ENCODE measurements at regions not wholly inside any gene's neighbourhood (a gene's known extent, or its start where the extent isn't known, plus 50 kb on each side); places are given as distances from the start of the nearest gene placed in this dataset.

- DNase-seq: no peak
- no peak overlapping the region for H3K4me3 ChIP-seq (ENCODE audit: low read depth, low read length)
- peaks cover 6% of the 10 kb centered on the region for H3K27me3 Mint-ChIP-seq (ENCODE audit: insufficient read depth, unreplicated experiment)
- BruUV-seq (replicated peaks): no TSS peak
- H3K36me3 Mint-ChIP-seq (ENCODE audit: insufficient read depth, unreplicated experiment): no peaks in the 10 kb centered on the region
- intact Hi-C loops (cut with micrococcal nuclease; ENCODE audit: unreplicated experiment): no loop called here
- TF ChIP-seq CTCF (IDR thresholded peaks at IDR 0.05; ENCODE audit: insufficient read depth in 1 of 2, low read depth in 1 of 2, low read length in 1 of 2, severe bottlenecking in 1 of 2, unreplicated experiment in 1 of 2): no peak
- no peaks in the 10 kb centered on the region for H3K4me1 ChIP-seq
- no peaks in the 10 kb centered on the region for H3K36me3 ChIP-seq (ENCODE audit: control insufficient read depth, insufficient read depth, low read length)
- no peaks in the 10 kb centered on the region for H3K27me3 ChIP-seq (replicated peaks; ENCODE audit: control insufficient read depth, insufficient read depth, low read length)
- ChIA-PET POLR2A (no interaction called here), CTCF (no interaction called here)
- no peak overlapping the region for H3K27ac Mint-ChIP-seq (ENCODE audit: unreplicated experiment)
- no peak overlapping the region for H3K4me3 Mint-ChIP-seq (ENCODE audit: unreplicated experiment)
- H3K4me1 Mint-ChIP-seq (ENCODE audit: low read depth, unreplicated experiment): no peaks in the 10 kb centered on the region
- no peaks in the 10 kb centered on the region for H3K9me3 Mint-ChIP-seq (ENCODE audit: unreplicated experiment)
- no peaks in the 10 kb centered on the region for H3K9me3 ChIP-seq
Observed at GRCh38 chr7:35982600-35982999, 170.5 kb upstream of the EEPD1 start.

GRCh38 chr7:35983626-35984025, 169.4 kb upstream of the EEPD1 start:
- CTCF ChIA-PET: interaction anchor here (2.0 kb wide), 1 partner anchor 308 kb away, joined by 17 read pairs; no protein-coding TSS in a partner anchor

GRCh38 chr7:35985126-35985754, 167.8 kb upstream of the EEPD1 start:
- no peak overlapping the region for H3K4me3 ChIP-seq (ENCODE audit: low read depth, low read length)
- ChIA-PET POLR2A (no interaction called here), CTCF (interaction anchor here (1.1 to 2.0 kb wide), 4 partner anchors 9 to 333 kb away, joined by 3 to 17 read pairs (median 10); no protein-coding TSS in a partner anchor)
- Mint-ChIP-seq H3K27me3 (ENCODE audit: insufficient read depth, unreplicated experiment) (no peaks in the 10 kb centered on the region), H3K4me3 (ENCODE audit: unreplicated experiment) (no peak overlapping the region), H3K27ac (ENCODE audit: unreplicated experiment) (no peak overlapping the region), H3K4me1 (ENCODE audit: low read depth, unreplicated experiment) (no peaks in the 10 kb centered on the region), H3K9me3 (ENCODE audit: unreplicated experiment) (no peaks in the 10 kb centered on the region), H3K36me3 (ENCODE audit: insufficient read depth, unreplicated experiment) (no peaks in the 10 kb centered on the region)
- H3K4me1 ChIP-seq: no peaks in the 10 kb centered on the region
- BruUV-seq (replicated peaks): no TSS peak
- no peaks in the 10 kb centered on the region for H3K9me3 ChIP-seq
- no peaks in the 10 kb centered on the region for H3K36me3 ChIP-seq (ENCODE audit: control insufficient read depth, insufficient read depth, low read length)
- intact Hi-C loops (cut with micrococcal nuclease; ENCODE audit: unreplicated experiment): loop anchor here (1.0 kb wide), 3 partner anchors 99 to 334 kb away; no protein-coding TSS in a partner anchor
- DNase-seq: peak; percentile 74 to 80
- TF ChIP-seq CTCF (IDR thresholded peaks at IDR 0.05; ENCODE audit: insufficient read depth in 1 of 2, low read depth in 1 of 2, low read length in 1 of 2, severe bottlenecking in 1 of 2, unreplicated experiment in 1 of 2): peak; percentile 87 to 92
- no peaks in the 10 kb centered on the region for H3K27me3 ChIP-seq (replicated peaks; ENCODE audit: control insufficient read depth, insufficient read depth, low read length)

More at GRCh38 chr7:35983626-35984025, 169.4 kb upstream of the EEPD1 start:
- H3K9me3 ChIP-seq: no peaks in the 10 kb centered on the region
- H3K4me3 ChIP-seq (ENCODE audit: low read depth, low read length): no peak overlapping the region
- DNase-seq: no peak
- Mint-ChIP-seq H3K4me3 (ENCODE audit: unreplicated experiment) (no peak overlapping the region), H3K4me1 (ENCODE audit: low read depth, unreplicated experiment) (no peaks in the 10 kb centered on the region), H3K27me3 (ENCODE audit: insufficient read depth, unreplicated experiment) (peaks cover 4% of the 10 kb centered on the region), H3K36me3 (ENCODE audit: insufficient read depth, unreplicated experiment) (no peaks in the 10 kb centered on the region), H3K27ac (ENCODE audit: unreplicated experiment) (no peak overlapping the region), H3K9me3 (ENCODE audit: unreplicated experiment) (no peaks in the 10 kb centered on the region)
- POLR2A ChIA-PET: no interaction called here
- BruUV-seq (replicated peaks): no TSS peak
- H3K36me3 ChIP-seq (ENCODE audit: control insufficient read depth, insufficient read depth, low read length): no peaks in the 10 kb centered on the region
- H3K4me1 ChIP-seq: no peaks in the 10 kb centered on the region
- TF ChIP-seq CTCF (IDR thresholded peaks at IDR 0.05; ENCODE audit: insufficient read depth in 1 of 2, low read depth in 1 of 2, low read length in 1 of 2, severe bottlenecking in 1 of 2, unreplicated experiment in 1 of 2): no peak
- intact Hi-C loops (cut with micrococcal nuclease; ENCODE audit: unreplicated experiment): no loop called here
- no peaks in the 10 kb centered on the region for H3K27me3 ChIP-seq (replicated peaks; ENCODE audit: control insufficient read depth, insufficient read depth, low read length)
